Right cardiac atrium (tissue), 5 donors: ENCODE measurements at regions not wholly inside any gene's neighbourhood (a gene's known extent, or its start where the extent isn't known, plus 50 kb on each side); places are given as distances from the start of the nearest gene placed in this dataset.

Source experiments
- ATAC-seq, 2 donors: fragments of 200-7000 bp; cut with Tn5 transposase; one replicate each; pipeline versions ENCODE4 v1.8.0 to v1.9.1; 2020; ENCODE audit warnings: moderate library complexity in 2 of 2, mild to moderate bottlenecking in 1 of 2
- DNase-seq, 3 donors: peaks; one replicate each; pipeline ENCODE4 v3.0.0-alpha.2; 2020
- H3K27ac ChIP-seq: one replicate; pipeline ENCODE4 v1.5.1; 2013; ENCODE audit warnings: mild to moderate bottlenecking, low read length, control low read depth, moderate library complexity
- H3K27me3 ChIP-seq: one replicate; pipeline ENCODE4 v1.6.1; 2013; ENCODE audit not compliant: control insufficient read depth, insufficient read depth
- H3K4me1 ChIP-seq: one replicate; pipeline ENCODE4 v1.6.1; 2013; ENCODE audit warnings: low read length; ENCODE audit not compliant: control insufficient read depth, insufficient read depth
- H3K4me3 ChIP-seq: one replicate; pipeline ENCODE4 v1.5.1; 2013; ENCODE audit warnings: low read length, control low read depth
- H3K9me3 ChIP-seq: one replicate; pipeline ENCODE4 v1.6.1; 2013; ENCODE audit warnings: low read length; ENCODE audit not compliant: control insufficient read depth
- WGBS: extraction: QIAGEN DNeasy Blood & Tissue Kit; methylation state at CpG from one replicate; pipeline ENCODE4 v1.1.7; 2013; 5-methylcytosine and 5-hydroxymethylcytosine counted together
- intact Hi-C, 4 donors: fragments of 100-400 bp; cut with DNase I; formaldehyde crosslinking; loops; one replicate each; pipeline versions ENCODE4 v1.11.0 to v1.14.0; 2022 to 2023
- donor health status: healthy with polysubstance abuse.
- donor health status: DM: no; HTN: yes; CAD: no.
- donor health status: DM: no; HTN: no; CAD: no.
- donor health status: DM: no; HTN: yes; CAD: no; lungs with severe emphysema.
- donor health status: DM: yes; HTN: yes; CAD: no.

DNA sequence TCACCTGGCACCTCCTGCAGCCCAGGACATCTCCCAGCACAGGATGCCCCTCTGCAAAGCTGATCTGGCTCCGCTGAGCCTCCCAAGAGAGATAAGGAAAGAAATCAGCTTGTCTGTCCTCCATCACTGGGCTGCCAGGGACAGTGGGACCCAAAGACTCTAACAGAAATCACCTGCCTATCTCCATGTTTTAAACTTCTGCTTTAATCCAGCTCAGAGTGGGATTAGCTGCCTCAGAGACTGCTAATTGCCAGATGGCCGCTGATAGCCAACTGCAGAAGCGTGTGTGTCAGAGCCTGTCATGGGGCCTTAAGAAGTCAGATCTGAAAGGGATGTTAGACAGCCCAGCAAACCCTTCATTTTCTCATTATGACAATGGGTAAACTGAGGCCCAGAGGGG lies 389.4 kb upstream of the KLHL29 start:
- Histone ChIP-seq H3K27me3 (no peaks in the 10 kb centered on the region), H3K4me3 (no peak overlapping the region), H3K9me3 (no peaks in the 10 kb centered on the region), H3K27ac (no peak overlapping the region), H3K4me1 (no peaks in the 10 kb centered on the region)
- WGBS, result 73% methylated on average over 3 of the region's 3 CpGs
- DNase-seq (no peak), ATAC-seq (no peak)
- intact Hi-C loops, result no loop called here

DNA sequence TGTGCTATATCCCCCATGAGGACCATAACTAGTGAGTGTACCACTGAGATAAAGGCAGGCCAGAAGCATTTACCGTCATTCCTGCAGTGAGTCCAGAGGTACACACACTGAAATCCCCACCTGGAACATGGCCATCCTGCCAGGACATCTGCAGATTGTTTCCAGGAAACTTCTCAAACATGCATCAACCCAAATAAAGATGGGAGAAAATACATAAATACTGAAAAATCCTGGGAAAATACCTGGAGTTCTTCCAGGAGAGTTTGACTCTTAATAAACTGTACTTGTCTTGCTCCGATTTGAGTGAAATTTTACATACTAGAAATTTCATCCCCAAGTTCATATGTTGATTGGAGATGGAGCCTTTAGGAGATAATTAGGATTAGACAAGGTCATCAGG lies 388.1 kb upstream of the KLHL29 start:
- no peak overlapping the region for H3K27ac ChIP-seq
- H3K9me3 ChIP-seq, result no peaks in the 10 kb centered on the region
- DNase-seq (no peak), ATAC-seq (no peak)
- intact Hi-C loops, result no loop called here
- no peaks in the 10 kb centered on the region for H3K27me3 ChIP-seq
- no peak overlapping the region for H3K4me3 ChIP-seq
- H3K4me1 ChIP-seq, result no peaks in the 10 kb centered on the region
- 75% methylated on average over 2 of the region's 2 CpGs for WGBS

DNA sequence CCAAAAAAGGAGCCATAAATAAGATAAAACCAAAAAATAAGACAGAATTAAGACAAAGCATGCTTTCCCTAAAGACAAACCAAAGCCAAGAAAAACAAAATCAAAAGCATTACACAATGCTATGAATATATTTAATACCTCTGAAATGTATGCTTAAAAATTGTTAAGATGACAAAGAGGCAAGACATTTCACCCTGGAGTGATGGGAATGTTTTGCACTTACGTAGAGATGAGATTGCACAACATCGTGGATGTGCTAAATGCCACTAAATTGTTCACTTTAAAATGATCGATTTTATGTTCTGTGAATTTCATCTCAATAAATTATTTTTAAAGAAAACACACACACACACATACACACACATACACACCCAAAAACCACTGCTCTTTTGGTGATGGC lies 386.6 kb upstream of the KLHL29 start:
- intact Hi-C loops, result no loop called here
- no peaks in the 10 kb centered on the region for H3K4me1 ChIP-seq
- no peaks in the 10 kb centered on the region for H3K9me3 ChIP-seq
- no peaks in the 10 kb centered on the region for H3K27me3 ChIP-seq
- no peak overlapping the region for H3K27ac ChIP-seq
- WGBS, result 51% methylated on average over 3 of the region's 3 CpGs
- no peak for ATAC-seq
- H3K4me3 ChIP-seq, result no peak overlapping the region
- DNase-seq, result no peak

DNA sequence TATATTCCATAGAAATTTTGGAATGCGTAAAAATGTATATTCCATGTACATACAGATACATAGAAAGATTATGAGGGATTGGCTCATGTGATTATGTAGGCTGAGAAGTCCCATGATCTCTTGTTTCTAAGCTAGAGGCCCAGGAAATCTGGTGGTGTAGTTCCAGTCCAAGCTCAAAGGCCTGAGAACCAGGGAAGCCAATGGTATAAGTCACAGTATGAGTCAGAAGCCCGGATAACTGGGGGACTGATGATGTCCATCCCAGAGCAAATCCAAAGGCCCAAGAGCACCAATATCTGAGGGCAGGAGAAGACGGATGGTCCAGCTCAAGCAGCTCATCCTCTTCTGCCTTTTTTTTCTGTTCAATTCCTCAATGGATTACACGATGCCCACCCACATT lies 385.0 kb upstream of the KLHL29 start:
- no peaks in the 10 kb centered on the region for H3K9me3 ChIP-seq
- DNase-seq, result no peak
- 84% methylated on average over 4 of the region's 4 CpGs for WGBS
- H3K27me3 ChIP-seq, result no peaks in the 10 kb centered on the region
- ATAC-seq, result no peak
- no peak overlapping the region for H3K27ac ChIP-seq
- no peak overlapping the region for H3K4me3 ChIP-seq
- intact Hi-C loops, result no loop called here
- no peaks in the 10 kb centered on the region for H3K4me1 ChIP-seq

DNA sequence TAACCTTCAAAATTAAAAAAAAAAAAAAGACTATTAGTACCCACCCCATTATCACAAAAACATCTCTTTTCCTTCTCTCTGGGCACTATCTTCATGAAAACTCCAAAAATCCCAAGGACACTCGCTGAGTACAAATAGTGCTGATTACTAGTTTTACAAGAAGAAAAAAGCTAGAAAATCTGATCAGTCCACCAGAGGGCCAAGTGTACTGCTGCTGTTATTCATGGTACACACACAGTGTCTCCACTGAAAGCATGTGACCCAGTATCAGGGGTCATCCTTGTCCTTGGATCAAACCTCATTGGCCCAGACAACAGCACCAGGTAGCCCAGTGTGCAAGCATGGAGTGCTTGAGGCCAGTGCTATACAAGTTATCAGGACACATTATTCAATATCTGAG lies 382.7 kb upstream of the KLHL29 start:
- Histone ChIP-seq H3K4me1 (no peaks in the 10 kb centered on the region), H3K27ac (no peak overlapping the region), H3K27me3 (no peaks in the 10 kb centered on the region), H3K4me3 (no peak overlapping the region), H3K9me3 (no peaks in the 10 kb centered on the region)
- ATAC-seq, result no peak
- intact Hi-C loops, result no loop called here
- WGBS, result 91% methylated on average over 1 of the region's 1 CpG
- no peak for DNase-seq

DNA sequence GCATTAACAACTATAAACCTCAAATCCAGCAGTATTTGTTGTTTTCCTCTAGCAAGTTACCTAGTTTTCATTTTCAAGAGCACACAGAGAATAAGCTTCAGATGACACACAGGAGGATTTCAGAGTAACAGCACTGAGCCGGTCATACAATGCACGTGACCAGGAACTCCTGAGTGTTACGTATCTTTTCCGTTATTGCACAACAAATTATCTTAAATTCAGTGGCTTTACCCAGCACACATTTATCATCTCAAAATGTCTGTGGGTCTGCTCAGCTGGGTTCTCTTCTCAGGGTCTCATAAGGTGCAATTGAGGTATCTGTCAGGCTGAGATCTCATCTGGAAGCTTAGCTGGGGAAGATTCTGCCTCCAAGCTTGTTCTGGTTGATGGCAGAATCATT lies 379.5 kb upstream of the KLHL29 start:
- Histone ChIP-seq H3K27me3 (no peaks in the 10 kb centered on the region), H3K9me3 (no peaks in the 10 kb centered on the region), H3K4me3 (no peak overlapping the region), H3K27ac (no peak overlapping the region), H3K4me1 (no peaks in the 10 kb centered on the region)
- WGBS, result 85% methylated on average over 4 of the region's 4 CpGs
- DNase-seq, result no peak
- no peak for ATAC-seq
- intact Hi-C loops, result no loop called here

DNA sequence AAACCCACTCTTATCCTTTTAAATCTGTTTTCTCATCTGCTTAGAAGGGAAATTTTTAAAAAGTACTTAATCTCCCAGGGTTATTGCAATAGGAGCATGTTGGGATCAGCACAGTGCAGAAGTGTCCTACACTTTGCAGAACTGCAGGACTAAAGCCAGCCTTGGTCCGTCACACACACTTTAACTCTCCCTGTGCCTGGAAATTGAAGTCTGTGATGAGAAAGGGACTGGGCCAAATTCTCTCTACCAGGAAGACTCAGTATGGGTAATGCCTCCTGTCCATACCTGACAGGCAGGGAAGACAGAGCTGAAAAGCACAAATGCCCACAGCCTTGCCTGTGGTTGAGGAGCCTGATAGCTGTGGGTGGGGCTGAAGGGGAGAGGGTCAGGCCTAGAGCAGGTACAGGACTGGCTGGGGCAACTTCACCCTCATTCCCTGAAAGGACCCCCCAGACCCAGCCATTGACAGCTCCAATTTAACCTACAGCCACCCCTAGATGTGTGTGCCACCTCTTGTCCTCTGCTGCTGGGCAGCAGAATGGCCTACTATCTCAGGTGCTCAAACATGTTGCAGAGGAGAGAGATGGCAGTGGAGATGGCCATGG lies 377.2 kb upstream of the KLHL29 start:
- DNase-seq (no peak), ATAC-seq (no peak)
- intact Hi-C loops, result no loop called here
- no peaks in the 10 kb centered on the region for H3K27me3 ChIP-seq
- no peak overlapping the region for H3K4me3 ChIP-seq
- H3K27ac ChIP-seq, result no peak overlapping the region
- no peaks in the 10 kb centered on the region for H3K4me1 ChIP-seq
- 85% methylated on average over 1 of the region's 1 CpG for WGBS
- H3K9me3 ChIP-seq, result no peaks in the 10 kb centered on the region

DNA sequence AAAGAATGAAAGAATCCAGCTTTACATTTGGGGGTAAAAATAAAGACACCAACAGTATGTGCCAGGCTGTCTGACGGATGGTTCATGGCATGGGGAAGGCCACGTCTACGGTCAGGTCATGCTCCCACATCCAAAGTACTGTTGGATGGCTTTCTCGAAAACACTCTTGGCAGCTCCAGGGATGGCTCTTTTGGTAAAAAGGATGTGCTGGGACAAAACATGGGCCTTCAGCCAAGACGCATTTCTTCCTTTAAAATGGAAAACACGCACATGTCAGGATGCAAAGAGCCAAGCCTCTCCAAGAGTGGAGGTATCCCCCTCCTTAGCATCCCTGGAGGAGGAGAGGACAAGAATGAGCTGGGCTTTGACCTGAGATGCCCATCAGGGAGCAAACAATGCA lies 376.5 kb upstream of the KLHL29 start:
- intact Hi-C loops, result no loop called here
- Histone ChIP-seq H3K4me1 (no peaks in the 10 kb centered on the region), H3K4me3 (no peak overlapping the region), H3K27ac (no peak overlapping the region), H3K9me3 (no peaks in the 10 kb centered on the region), H3K27me3 (no peaks in the 10 kb centered on the region)
- DNase-seq (no peak), ATAC-seq (no peak)
- 69% methylated on average over 6 of the region's 6 CpGs for WGBS

DNA sequence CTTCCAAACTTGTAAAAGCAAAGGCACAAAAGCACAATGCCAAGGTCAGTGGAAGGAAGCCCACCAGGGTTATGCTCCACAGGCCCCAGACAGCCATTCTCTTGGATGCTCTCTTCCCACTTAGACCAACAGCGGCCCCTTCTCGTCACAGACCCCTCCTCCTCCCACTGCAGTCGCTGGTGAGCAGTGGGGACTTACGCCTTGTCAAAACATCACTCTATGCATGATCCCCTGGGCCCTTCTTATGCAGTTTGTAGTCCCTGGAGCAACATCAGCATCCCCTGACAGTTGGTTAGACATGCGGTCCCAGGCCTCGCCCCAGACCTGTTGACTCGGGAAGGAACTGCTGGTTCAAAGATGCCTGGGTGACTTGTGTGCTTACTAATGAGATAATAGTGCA lies 376.0 kb upstream of the KLHL29 start:
- intact Hi-C loops, result no loop called here
- DNase-seq (no peak), ATAC-seq (no peak)
- Histone ChIP-seq H3K4me3 (no peak overlapping the region), H3K27me3 (no peaks in the 10 kb centered on the region), H3K27ac (no peak overlapping the region), H3K9me3 (no peaks in the 10 kb centered on the region), H3K4me1 (no peaks in the 10 kb centered on the region)
- 91% methylated on average over 7 of the region's 7 CpGs for WGBS

DNA sequence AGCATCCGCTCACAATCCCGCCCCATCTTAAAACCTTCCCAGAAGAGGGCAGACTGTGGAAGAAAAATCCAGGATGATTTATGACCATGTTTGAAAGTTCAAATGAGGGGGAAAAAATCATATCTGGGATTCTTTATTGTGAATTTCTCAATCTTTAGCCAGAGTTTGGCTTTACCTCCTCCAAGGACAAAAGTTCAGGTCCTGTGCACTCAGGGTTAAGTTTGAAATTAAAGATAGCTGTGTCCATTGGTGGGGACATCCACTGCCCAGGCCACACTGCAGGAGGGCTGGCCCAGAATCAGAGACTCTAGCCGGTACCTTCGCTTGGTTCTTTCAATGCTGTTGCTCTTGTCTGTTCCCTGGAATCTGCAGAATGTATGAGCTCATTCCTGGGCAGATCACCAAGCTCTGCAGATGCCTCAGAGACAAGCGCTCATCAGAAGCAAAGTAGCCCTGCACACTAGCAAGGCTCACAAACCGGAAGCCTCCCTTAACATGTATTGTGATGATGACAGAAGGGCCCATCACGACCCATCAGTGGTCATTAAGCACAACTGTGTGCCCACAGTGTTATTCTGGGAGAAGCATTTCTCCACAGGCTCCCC lies 375.3 kb upstream of the KLHL29 start:
- Histone ChIP-seq H3K27ac (no peak overlapping the region), H3K9me3 (no peaks in the 10 kb centered on the region), H3K27me3 (no peaks in the 10 kb centered on the region), H3K4me3 (no peak overlapping the region), H3K4me1 (no peaks in the 10 kb centered on the region)
- DNase-seq (peak in 1 of 3 donors; percentile 43), ATAC-seq (peak; percentile 21 to 64)
- 43% methylated on average over 7 of the region's 7 CpGs for WGBS
- intact Hi-C loops, result no loop called here

DNA sequence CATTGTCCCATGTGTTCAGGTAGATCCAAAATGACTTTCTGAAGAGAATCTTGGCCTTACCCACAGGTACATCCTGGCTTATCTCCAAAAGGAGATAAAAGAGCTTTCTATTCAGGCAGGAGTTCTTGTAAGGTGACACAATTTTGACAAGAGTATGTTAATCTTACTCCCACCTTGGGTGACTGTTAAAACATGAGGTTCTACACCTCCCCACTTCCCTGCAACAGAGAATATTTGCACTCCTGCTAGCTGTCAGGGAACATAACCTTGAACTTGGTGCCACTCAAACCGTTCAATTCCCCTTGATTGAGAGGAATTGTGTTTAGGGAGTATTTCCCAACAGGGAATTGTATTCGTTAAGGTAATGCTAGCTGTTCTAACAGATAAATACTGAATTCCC lies 372.5 kb upstream of the KLHL29 start:
- intact Hi-C loops, result no loop called here
- no peak overlapping the region for H3K27ac ChIP-seq
- no peaks in the 10 kb centered on the region for H3K4me1 ChIP-seq
- no peak overlapping the region for H3K4me3 ChIP-seq
- no peaks in the 10 kb centered on the region for H3K9me3 ChIP-seq
- DNase-seq, result no peak
- H3K27me3 ChIP-seq, result no peaks in the 10 kb centered on the region
- WGBS, result 60% methylated on average over 2 of the region's 2 CpGs
- ATAC-seq, result no peak

DNA sequence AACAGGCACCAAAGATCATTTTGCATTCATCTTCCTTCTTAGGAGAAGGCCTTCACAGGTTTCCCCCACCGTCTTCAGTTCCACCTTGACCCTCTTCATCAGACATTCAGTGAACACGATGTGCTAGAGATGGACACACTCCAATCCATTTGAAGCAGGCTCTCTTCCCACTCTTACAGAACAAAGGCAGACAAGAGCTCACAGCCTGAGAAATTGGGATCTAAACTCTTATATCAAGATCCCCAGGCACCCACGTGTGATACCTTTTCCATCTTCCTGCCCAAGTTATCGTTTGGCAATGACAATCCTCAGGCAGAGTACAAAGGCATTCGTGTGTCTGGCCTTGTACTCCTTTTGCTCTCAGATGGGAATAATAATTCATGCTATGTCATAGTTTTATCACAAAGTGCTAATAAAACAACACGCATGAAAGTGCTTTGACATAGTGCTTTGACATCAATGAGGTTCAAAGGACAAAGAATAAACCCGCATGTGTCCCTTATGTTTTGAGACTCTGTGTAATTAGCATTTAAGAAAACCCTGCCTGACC lies 369.3 kb upstream of the KLHL29 start:
- H3K9me3 ChIP-seq, result no peaks in the 10 kb centered on the region
- H3K27ac ChIP-seq, result no peak overlapping the region
- 84% methylated on average over 7 of the region's 7 CpGs for WGBS
- no peak for DNase-seq
- intact Hi-C loops, result no loop called here
- no peak overlapping the region for H3K4me3 ChIP-seq
- no peaks in the 10 kb centered on the region for H3K27me3 ChIP-seq
- no peaks in the 10 kb centered on the region for H3K4me1 ChIP-seq
- no peak for ATAC-seq
